AG09309 (cell line): ENCODE measurements at regions not wholly inside any gene's neighbourhood (a gene's known extent, or its start where the extent isn't known, plus 50 kb on each side); places are given as distances from the start of the nearest gene placed in this dataset.

ENCODE experiments used
- DNase-seq: peaks from one replicate; pipeline ENCODE4 v3.0.0-alpha.2; 2010; ENCODE audit warnings: low read depth
- H3K4me3 ChIP-seq: 2 replicates; pipeline ENCODE4 v1.5.1; 2011; ENCODE audit warnings: mild to moderate bottlenecking, low read depth, low read length, moderate library complexity; ENCODE audit not compliant: control insufficient read depth
- CTCF ChIP-seq: IDR thresholded peaks from 2 replicates; pipeline ENCODE4 v1.5.1; 2011; ENCODE audit warnings: mild to moderate bottlenecking, low read depth, low read length, inconsistent platforms; ENCODE audit not compliant: insufficient read depth, control insufficient read depth; ENCODE audit errors: missing control alignments

- no peak overlapping the region for H3K4me3 ChIP-seq
- DNase-seq = no peak
- no peak for TF ChIP-seq CTCF
Measured at GRCh38 chr16:76190057-76190456, 87.1 kb upstream of the CNTNAP4 start.

- H3K4me3 ChIP-seq = no peak overlapping the region
- no peak for DNase-seq
- no peak for TF ChIP-seq CTCF
Measured at GRCh38 chr16:76190480-76190879, 86.7 kb upstream of the CNTNAP4 start.

DNA sequence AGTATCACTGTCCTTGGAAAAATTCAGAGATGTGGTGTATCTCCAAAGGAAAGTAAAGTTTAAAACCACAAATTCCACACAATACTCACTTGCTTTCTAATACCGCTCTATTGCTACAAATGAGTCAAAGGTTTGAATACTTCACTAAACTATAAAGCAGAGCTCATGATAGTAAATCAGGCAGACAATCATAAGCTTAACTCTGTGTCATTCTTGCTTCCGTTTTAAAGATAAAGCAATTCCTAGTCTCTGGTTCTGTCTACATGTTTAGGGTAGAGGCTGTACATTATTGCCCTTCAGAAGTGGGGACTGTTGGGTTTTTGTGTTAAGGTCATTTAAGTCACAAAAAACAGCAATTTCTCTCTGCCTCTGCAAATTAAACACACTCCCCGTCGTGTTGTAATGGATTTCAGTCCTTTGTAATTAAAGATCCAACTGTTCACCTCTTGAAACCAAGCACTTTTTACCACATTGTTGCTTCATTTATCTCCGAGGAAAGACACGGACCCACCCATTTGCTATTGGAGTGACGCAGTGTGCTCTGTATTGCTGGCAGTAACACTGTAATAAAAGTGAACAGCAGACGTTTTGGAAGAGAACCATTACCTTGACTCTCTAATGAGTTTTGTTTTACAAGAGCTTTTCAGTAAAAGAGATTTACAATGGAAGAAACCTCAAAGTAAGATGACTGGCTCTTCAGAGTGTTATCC is 83.1 kb upstream of the CNTNAP4 start:
- DNase-seq = no peak
- TF ChIP-seq CTCF = no peak
- no peak overlapping the region for H3K4me3 ChIP-seq

DNA sequence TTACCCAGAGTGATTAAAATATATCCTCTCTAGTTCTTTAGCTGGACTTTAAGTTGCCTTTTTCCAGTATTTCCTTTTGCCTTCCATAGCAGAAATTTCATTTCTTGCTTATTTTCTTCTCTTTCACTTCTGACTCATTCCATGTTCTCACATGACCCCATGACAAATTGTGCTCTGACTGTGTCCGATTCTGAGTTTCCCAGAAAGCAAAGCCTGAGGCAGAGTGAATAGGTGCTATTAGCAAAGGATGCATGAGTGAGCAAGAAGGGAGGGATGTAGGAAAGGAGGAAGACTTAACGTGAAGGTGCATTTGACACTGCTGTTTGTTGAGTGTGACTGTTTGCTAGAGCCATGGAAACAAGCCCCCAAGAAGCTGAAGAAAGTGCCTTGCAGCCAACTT is 82.6 kb upstream of the CNTNAP4 start:
- DNase-seq = no peak
- no peak overlapping the region for H3K4me3 ChIP-seq
- TF ChIP-seq CTCF = no peak

- DNase-seq = no peak
- TF ChIP-seq CTCF = no peak
- no peak overlapping the region for H3K4me3 ChIP-seq
Measured at GRCh38 chr16:76195056-76195455, 82.1 kb upstream of the CNTNAP4 start.

DNA sequence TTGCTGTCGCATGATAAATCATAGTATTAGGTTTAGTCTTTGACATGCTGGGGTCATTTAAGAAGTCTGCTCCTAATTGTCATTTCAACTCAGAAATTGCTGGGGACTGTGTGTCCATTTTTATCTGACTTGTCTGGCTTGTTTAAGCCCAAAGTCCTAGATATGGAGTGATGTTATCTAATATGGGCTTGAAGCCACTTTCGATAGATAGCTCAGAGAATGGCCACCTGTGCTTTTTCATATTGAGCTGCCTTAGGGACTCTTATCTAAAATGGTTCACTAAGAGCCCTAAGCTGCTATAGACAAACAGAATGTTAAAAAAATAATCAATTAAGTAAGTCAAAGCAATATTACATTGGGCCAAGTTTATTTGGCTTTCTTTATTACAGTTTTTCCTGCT is 81.6 kb upstream of the CNTNAP4 start:
- TF ChIP-seq CTCF = no peak
- H3K4me3 ChIP-seq = no peak overlapping the region
- no peak for DNase-seq

GRCh38 chr16:76197900-76198299 is 79.3 kb upstream of the CNTNAP4 start:
- no peak overlapping the region for H3K4me3 ChIP-seq
- no peak for TF ChIP-seq CTCF
- DNase-seq = no peak
